Endothelial cell of umbilical vein (primary cell): ENCODE measurements at regions not wholly inside any gene's neighbourhood (a gene's known extent, or its start where the extent isn't known, plus 50 kb on each side); places are given as distances from the start of the nearest gene placed in this dataset.

Source experiments
- BruUV-seq: library from RNA; stranded (reverse); fragments of 400-500 nt; replicated peaks from 2 replicates; lab custom pipeline; 2021; lab: Mats Ljungman, UMichigan
- CTCF ChIA-PET: fragments of 300-600, 350-600 bp; sonication (Branson Sonifier 250); formaldehyde crosslinking; loops from one replicate; lab custom pipeline; 2021; ENCODE audit warnings: antibody characterized with exemption, inconsistent platforms; lab: Charles Lee
- POLR2A ChIA-PET: fragments of 300-600, 350-600 bp; sonication (Branson Sonifier 250); formaldehyde crosslinking; loops from one replicate; lab custom pipeline; 2021; ENCODE audit warnings: antibody characterized with exemption, inconsistent platforms; lab: Charles Lee
- DNase-seq: peaks from one replicate; pipeline ENCODE4 v3.0.0-alpha.2; 2011; ENCODE audit warnings: low read depth, low spot score
- FAIRE-seq: peaks from 2 replicates; lab custom pipeline; 2011; peaks lifted over from hg19 to GRCh38; lab: Jason Lieb, UNC
- H2AFZ ChIP-seq: 2 replicates; pipeline ENCODE4 v1.6.0; 2012; ENCODE audit warnings: low read depth, low read length, control low read depth, inconsistent platforms
- H3K27ac ChIP-seq: 2 replicates; pipeline ENCODE4 v1.5.1; 2011; ENCODE audit warnings: low read depth, mild to moderate bottlenecking, control low read depth, low read length, moderate library complexity; ENCODE audit not compliant: insufficient read depth
- H3K27me3 ChIP-seq, 2 experiments: 2 replicates each; pipeline versions ENCODE4 v1.6.0 to v1.6.1; 2011; ENCODE audit warnings: low read length in 2 of 2, mixed read lengths in 1 of 2; ENCODE audit not compliant: control insufficient read depth in 2 of 2, insufficient read depth in 2 of 2
- H3K36me3 ChIP-seq, 2 experiments: 2 replicates in 1 of 2; 3 replicates in 1 of 2; pipeline ENCODE4 v1.5.1; 2011; ENCODE audit warnings: low read length in 2 of 2, mild to moderate bottlenecking in 1 of 2, moderate library complexity in 1 of 2; ENCODE audit not compliant: control insufficient read depth in 2 of 2, insufficient read depth in 2 of 2; ENCODE audit errors: extremely low read depth in 1 of 2
- H3K4me1 ChIP-seq: 3 replicates; pipeline ENCODE4 v1.5.1; 2011; ENCODE audit warnings: mild to moderate bottlenecking, low read length; ENCODE audit not compliant: control insufficient read depth, insufficient read depth; ENCODE audit errors: extremely low read depth
- H3K4me2 ChIP-seq: 2 replicates; pipeline ENCODE4 v1.6.1; 2011; ENCODE audit warnings: low read length, control low read depth, mixed read lengths; ENCODE audit not compliant: insufficient read depth
- H3K4me3 ChIP-seq, 3 experiments: fragments of 200-600 bp in 1 of 3; sonication (generic), shearing (Covaris generic) in 1 of 3; replicated peaks in 1 of 3; 2 replicates each; pipeline ENCODE4 v1.5.1; 2011 to 2016; ENCODE audit warnings: control low read depth in 3 of 3, low read length in 3 of 3, mild to moderate bottlenecking in 2 of 3, inconsistent platforms in 1 of 3, low read depth in 1 of 3, moderate library complexity in 1 of 3; ENCODE audit not compliant: insufficient read depth in 1 of 3
- H3K79me2 ChIP-seq: 2 replicates; pipeline ENCODE4 v1.6.0; 2012; ENCODE audit warnings: low read length, inconsistent platforms; ENCODE audit not compliant: control insufficient read depth, insufficient read depth
- H3K9ac ChIP-seq: replicated peaks from 2 replicates; pipeline ENCODE3; 2011; ENCODE audit warnings: low read length, control low read depth; ENCODE audit not compliant: insufficient read depth; ENCODE audit errors: extremely low read depth
- H3K9me1 ChIP-seq: replicated peaks from 3 replicates; pipeline ENCODE4 v1.6.0; 2011; ENCODE audit warnings: mild to moderate bottlenecking, low read length; ENCODE audit not compliant: control insufficient read depth, insufficient read depth; ENCODE audit errors: extremely low read depth
- H3K9me3 ChIP-seq: replicated peaks from 2 replicates; pipeline ENCODE4 v1.5.1; 2012; ENCODE audit warnings: low read length, inconsistent platforms; ENCODE audit not compliant: control insufficient read depth, insufficient read depth
- H4K20me1 ChIP-seq: replicated peaks from 2 replicates; pipeline ENCODE3; 2011; ENCODE audit warnings: mild to moderate bottlenecking, low read length; ENCODE audit not compliant: control insufficient read depth, insufficient read depth; ENCODE audit errors: extremely low read depth
- CTCF ChIP-seq, 2 donors: IDR thresholded peaks; 1 replicate in 1 of 2; 2 replicates in 1 of 2; pipeline ENCODE4 v1.5.1; 2011; ENCODE audit warnings: low read length in 2 of 2, mild to moderate bottlenecking in 2 of 2, moderate library complexity in 2 of 2, control low read depth in 1 of 2, inconsistent platforms in 1 of 2, low read depth in 1 of 2; ENCODE audit not compliant: insufficient read depth in 1 of 2; ENCODE audit errors: extremely low read depth in 1 of 2
- EZH2 ChIP-seq: IDR thresholded peaks from 2 replicates; pipeline ENCODE4 v1.6.1; 2012; ENCODE audit warnings: borderline replicate concordance, low read depth, mild to moderate bottlenecking, moderate library complexity, low read length, inconsistent platforms; ENCODE audit not compliant: severe bottlenecking
- FOS ChIP-seq: IDR thresholded peaks from 2 replicates; pipeline ENCODE4 v1.6.1; 2011; ENCODE audit warnings: mild to moderate bottlenecking, low read length, moderate library complexity, borderline replicate concordance; ENCODE audit not compliant: insufficient read depth
- GATA2 ChIP-seq: IDR thresholded peaks from 2 replicates; pipeline ENCODE4 v1.7.0; 2011; ENCODE audit warnings: low read depth, mild to moderate bottlenecking, moderate library complexity, mixed read lengths, low read length; ENCODE audit not compliant: insufficient read length, insufficient read depth
- JUN ChIP-seq: IDR thresholded peaks from 2 replicates; pipeline ENCODE4 v1.6.1; 2011; ENCODE audit warnings: borderline replicate concordance, low read depth; ENCODE audit not compliant: insufficient read length, insufficient read depth
- MAX ChIP-seq: IDR thresholded peaks from 2 replicates; pipeline ENCODE4 v1.6.1; 2011; ENCODE audit not compliant: insufficient read depth, insufficient read length
- MYC ChIP-seq: IDR thresholded peaks from one replicate; pipeline ENCODE4 v1.6.1; 2011; ENCODE audit warnings: mild to moderate bottlenecking, low read depth, low read length
- POLR2A ChIP-seq: IDR thresholded peaks from 2 replicates; pipeline ENCODE4 v1.6.1; 2012; ENCODE audit warnings: low read depth, mild to moderate bottlenecking, control low read depth, low read length
- POLR2AphosphoS5 ChIP-seq: IDR thresholded peaks from 2 replicates; pipeline ENCODE4 v1.6.1; 2012; ENCODE audit warnings: low read depth, mild to moderate bottlenecking, control low read depth, low read length, moderate library complexity; ENCODE audit not compliant: insufficient read depth
- dilution Hi-C: fragments of 300-500 bp; cut with MboI; formaldehyde crosslinking; loops from one replicate; pipeline ENCODE4 v1.15.0; 2019; ENCODE audit warnings: low sequenced_read_pairs; ENCODE audit not compliant: extremely low pct_ligation_motif_present
- intact Hi-C: fragments of 100-400 bp; cut with micrococcal nuclease; formaldehyde crosslinking; loops from one replicate; pipeline ENCODE4 v1.10.0; 2022

GRCh38 chr4:62360156-62360545 is 1160.0 kb downstream of the ADGRL3 start:
- Histone ChIP-seq H3K9me3 (peaks cover 2% of the 10 kb centered on the region), H3K27me3 (no peaks in the 10 kb centered on the region), H3K27ac (no peak overlapping the region), H3K36me3 (no peaks in the 10 kb centered on the region), H3K4me2 (no peak overlapping the region), H3K9ac (no peak overlapping the region), H3K79me2 (no peaks in the 10 kb centered on the region), H3K4me1 (no peaks in the 10 kb centered on the region), H2AFZ (no peak overlapping the region), H3K9me1 (no peaks in the 10 kb centered on the region), H4K20me1 (no peaks in the 10 kb centered on the region), H3K4me3 (no peak overlapping the region)
- no peak for DNase-seq
- dilution Hi-C loops (no loop called here), intact Hi-C loops (no loop called here)
- POLR2A ChIA-PET, result no interaction called here
- FAIRE-seq, result no peak
- CTCF ChIA-PET, result no interaction called here
- no peak for TF ChIP-seq POLR2A
- no peak for TF ChIP-seq FOS
- TF ChIP-seq MAX, result no peak
- no peak for TF ChIP-seq MYC
- no peak for TF ChIP-seq POLR2AphosphoS5
- no peak for TF ChIP-seq JUN
- no peak for TF ChIP-seq EZH2
- no peak for TF ChIP-seq CTCF (IDR thresholded peaks at IDR 0.05; ENCODE audit: extremely low read depth in 1 of 2, insufficient read depth in 1 of 2, low read depth in 1 of 2, low read length in 2 of 2)
- no peak for TF ChIP-seq GATA2
- no TSS peak for BruUV-seq
